ENCODE measurements at regions not wholly inside any gene's neighbourhood (a gene's known extent, or its start where the extent isn't known, plus 50 kb on each side); places are given as distances from the start of the nearest gene placed in this dataset.

- Histone ChIP-seq H3K27ac (ENCODE audit: low read depth in 1 of 2, low read length in 2 of 2) (no peak overlapping the region), H3K4me3 (replicated peaks in 1 of 3; ENCODE audit: low read depth in 2 of 3, low read length in 3 of 3) (no peak overlapping the region), H3K79me2 (ENCODE audit: insufficient read depth, low read length) (no peaks in the 10 kb centered on the region), H2AFZ (ENCODE audit: insufficient read depth, low read depth, low read length, poor library complexity, severe bottlenecking) (no peak overlapping the region), H3K9me3 (replicated peaks in 1 of 2; ENCODE audit: control insufficient read depth in 1 of 2, insufficient read depth in 1 of 2, low read length in 2 of 2) (no peaks in the 10 kb centered on the region), H3K36me3 (replicated peaks in 1 of 2; ENCODE audit: control insufficient read depth in 1 of 2, insufficient read depth in 2 of 2, low read length in 2 of 2) (no peaks in the 10 kb centered on the region), H3K4me1 (ENCODE audit: control insufficient read depth in 1 of 2, insufficient read depth in 2 of 2, low read length in 2 of 2) (no peaks in the 10 kb centered on the region), H3K4me2 (replicated peaks; ENCODE audit: extremely low read depth, low read length, poor library complexity, severe bottlenecking) (no peak overlapping the region), H3K27me3 (ENCODE audit: control insufficient read depth in 2 of 2, insufficient read depth in 2 of 2, low read length in 2 of 2) (no peaks in the 10 kb centered on the region), H4K20me1 (ENCODE audit: insufficient read depth, low read length) (no peaks in the 10 kb centered on the region), H3K9ac (ENCODE audit: insufficient read depth, low read length, poor library complexity, severe bottlenecking) (no peak overlapping the region)
- TF ChIP-seq, protein P1, sequence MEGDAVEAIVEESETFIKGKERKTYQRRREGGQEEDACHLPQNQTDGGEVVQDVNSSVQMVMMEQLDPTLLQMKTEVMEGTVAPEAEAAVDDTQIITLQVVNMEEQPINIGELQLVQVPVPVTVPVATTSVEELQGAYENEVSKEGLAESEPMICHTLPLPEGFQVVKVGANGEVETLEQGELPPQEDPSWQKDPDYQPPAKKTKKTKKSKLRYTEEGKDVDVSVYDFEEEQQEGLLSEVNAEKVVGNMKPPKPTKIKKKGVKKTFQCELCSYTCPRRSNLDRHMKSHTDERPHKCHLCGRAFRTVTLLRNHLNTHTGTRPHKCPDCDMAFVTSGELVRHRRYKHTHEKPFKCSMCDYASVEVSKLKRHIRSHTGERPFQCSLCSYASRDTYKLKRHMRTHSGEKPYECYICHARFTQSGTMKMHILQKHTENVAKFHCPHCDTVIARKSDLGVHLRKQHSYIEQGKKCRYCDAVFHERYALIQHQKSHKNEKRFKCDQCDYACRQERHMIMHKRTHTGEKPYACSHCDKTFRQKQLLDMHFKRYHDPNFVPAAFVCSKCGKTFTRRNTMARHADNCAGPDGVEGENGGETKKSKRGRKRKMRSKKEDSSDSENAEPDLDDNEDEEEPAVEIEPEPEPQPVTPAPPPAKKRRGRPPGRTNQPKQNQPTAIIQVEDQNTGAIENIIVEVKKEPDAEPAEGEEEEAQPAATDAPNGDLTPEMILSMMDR (IDR thresholded peaks at IDR 0.05) = no peak
- intact Hi-C loops (cut with micrococcal nuclease) = no loop called here
- Mint-ChIP-seq H3K4me3 (no peak overlapping the region), H3K27me3 (ENCODE audit: low read depth in 3 of 3) (peaks cover 0 to 4% (median 2%) of the 10 kb centered on the region in 3 donors), H3K27ac (no peak overlapping the region), H3K36me3 (no peaks in the 10 kb centered on the region), H3K9me3 (no peaks in the 10 kb centered on the region), H3K4me1 (no peaks in the 10 kb centered on the region)
- WGBS (ENCODE audit: insufficient coverage) = 100% methylated on average over 2 of the region's 4 CpGs
- DNase-seq = no peak
Observed at GRCh38 chr1:60973668-60974067, 108.7 kb upstream of the NFIA start.

DNA sequence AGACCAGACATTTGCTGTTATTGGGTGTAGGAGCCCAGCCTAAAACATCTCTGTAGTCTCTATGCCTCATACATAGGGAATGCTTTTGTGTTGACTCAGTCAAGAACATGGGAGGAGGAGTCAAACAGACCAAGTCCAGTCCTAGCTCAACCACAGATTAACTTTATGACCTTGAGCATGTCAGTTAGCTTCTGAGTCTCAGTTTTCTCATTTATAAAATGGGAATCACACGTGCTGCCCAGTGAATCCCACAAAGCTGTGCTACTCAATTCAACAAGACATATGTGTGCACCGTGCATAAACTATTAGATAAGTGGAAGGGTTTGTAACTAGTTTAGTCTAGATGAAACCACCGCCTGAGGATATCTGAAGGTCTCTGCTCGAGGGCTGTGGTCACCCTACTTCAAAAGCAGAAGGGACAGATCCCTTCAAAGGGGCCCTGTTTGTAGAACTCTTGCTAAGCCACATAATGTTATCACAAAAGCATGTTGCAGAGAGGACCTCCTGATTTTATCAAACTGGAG lies 109.5 kb upstream of the NFIA start:
- Mint-ChIP-seq H3K4me1 (no peaks in the 10 kb centered on the region), H3K9me3 (peaks cover 0 to 1% (median 0%) of the 10 kb centered on the region in 7 donors), H3K36me3 (no peaks in the 10 kb centered on the region), H3K4me3 (no peak overlapping the region), H3K27ac (no peak overlapping the region), H3K27me3 (ENCODE audit: low read depth in 3 of 3) (peaks cover 1 to 4% (median 2%) of the 10 kb centered on the region in 3 donors)
- H4K20me1 ChIP-seq (ENCODE audit: insufficient read depth, low read length) = no peaks in the 10 kb centered on the region
- no CpG with 5 or more reads among the region's 4 CpGs for WGBS (ENCODE audit: insufficient coverage)
- TF ChIP-seq, protein P1 (IDR thresholded peaks at IDR 0.05) = no peak
- no peak overlapping the region for H3K9ac ChIP-seq (ENCODE audit: insufficient read depth, low read length, poor library complexity, severe bottlenecking)
- no peak overlapping the region for H3K4me2 ChIP-seq (replicated peaks; ENCODE audit: extremely low read depth, low read length, poor library complexity, severe bottlenecking)
- no peak for DNase-seq
- no peaks in the 10 kb centered on the region for H3K9me3 ChIP-seq (replicated peaks in 1 of 2; ENCODE audit: control insufficient read depth in 1 of 2, insufficient read depth in 1 of 2, low read length in 2 of 2)
- no peak overlapping the region for H3K4me3 ChIP-seq (replicated peaks in 1 of 3; ENCODE audit: low read depth in 2 of 3, low read length in 3 of 3)
- H2AFZ ChIP-seq (ENCODE audit: insufficient read depth, low read depth, low read length, poor library complexity, severe bottlenecking) = no peak overlapping the region
- no peaks in the 10 kb centered on the region for H3K36me3 ChIP-seq (replicated peaks in 1 of 2; ENCODE audit: control insufficient read depth in 1 of 2, insufficient read depth in 2 of 2, low read length in 2 of 2)
- intact Hi-C loops (cut with micrococcal nuclease) = no loop called here
- H3K27ac ChIP-seq (ENCODE audit: low read depth in 1 of 2, low read length in 2 of 2) = no peak overlapping the region
- no peaks in the 10 kb centered on the region for H3K27me3 ChIP-seq (ENCODE audit: control insufficient read depth in 2 of 2, insufficient read depth in 2 of 2, low read length in 2 of 2)
- H3K79me2 ChIP-seq (ENCODE audit: insufficient read depth, low read length) = no peaks in the 10 kb centered on the region
- H3K4me1 ChIP-seq (ENCODE audit: control insufficient read depth in 1 of 2, insufficient read depth in 2 of 2, low read length in 2 of 2) = no peaks in the 10 kb centered on the region
